Transverse colon (tissue), 4 donors: ENCODE measurements at regions not wholly inside any gene's neighbourhood (a gene's known extent, or its start where the extent isn't known, plus 50 kb on each side); places are given as distances from the start of the nearest gene placed in this dataset.

Experiments used
- DNase-seq: peaks from one replicate; pipeline ENCODE4 v3.0.0-alpha.2; 2019
- H3K27ac ChIP-seq, 4 donors: fragments of 200-600 bp; sonication (generic); 2 replicates each; pipeline ENCODE4 v1.5.1; 2016 to 2018; ENCODE audit warnings: inconsistent platforms in 4 of 4
- H3K27me3 ChIP-seq: fragments of 200-600 bp; sonication (generic); 2 replicates; pipeline ENCODE4 v1.5.1; 2017; ENCODE audit warnings: inconsistent platforms
- H3K36me3 ChIP-seq, 4 donors: fragments of 200-600 bp; sonication (generic); 2 replicates each; pipeline ENCODE4 v1.5.1; 2017 to 2019; ENCODE audit warnings: inconsistent platforms in 4 of 4
- H3K4me1 ChIP-seq, 4 donors: fragments of 200-600 bp; sonication (generic); 2 replicates each; pipeline ENCODE4 v1.5.1; 2017 to 2020; ENCODE audit warnings: inconsistent platforms in 4 of 4
- H3K4me3 ChIP-seq, 4 donors: fragments of 200-600 bp; sonication (generic); 1 replicate in 1 of 4; 2 replicates in 3 of 4; pipeline versions ENCODE4 v1.5.1 to v1.6.1; 2017 to 2019; ENCODE audit warnings: inconsistent platforms in 4 of 4
- H3K9me3 ChIP-seq, 2 donors: fragments of 200-600 bp; sonication (generic); 2 replicates each; pipeline ENCODE4 v1.5.1; 2017 to 2019; ENCODE audit warnings: inconsistent platforms in 2 of 2
- EP300 ChIP-seq: sonication (generic); formaldehyde crosslinking; IDR thresholded peaks from one replicate; pipeline ENCODE4 v1.6.1; 2017; ENCODE audit warnings: antibody characterized with exemption, low read depth
- POLR2A ChIP-seq: fragments of 450-650 bp; IDR thresholded peaks from one replicate; pipeline ENCODE4 v1.6.1; 2016; ENCODE audit warnings: antibody characterized with exemption, mild to moderate bottlenecking, moderate library complexity
- POLR2AphosphoS5 ChIP-seq, 3 donors: sonication (generic); formaldehyde crosslinking; IDR thresholded peaks; one replicate each; pipeline ENCODE4 v1.6.1; 2016; ENCODE audit warnings: antibody characterized with exemption in 3 of 3
- WGBS, 2 donors: methylation state at CpG; one replicate each; pipeline ENCODE4 v1.1.5; 2018; ENCODE audit warnings: low coverage in 1 of 2; 5-methylcytosine and 5-hydroxymethylcytosine counted together
- in situ Hi-C, 4 donors: fragments of 200-750 bp; cut with MboI; loops; one replicate each; pipeline versions ENCODE4 v1.15.0 to v1.15.1; 2017; ENCODE audit warnings: low sequenced_read_pairs in 3 of 4, low pct_ligation_motif_present in 1 of 4, low pct_unique_long_range_greater_than_20kb in 1 of 4
- intact Hi-C: fragments of 100-400 bp; cut with DNase I; formaldehyde crosslinking; loops from one replicate; pipeline ENCODE4 v1.15.1; 2023; ENCODE audit warnings: low total_unique reads
- TF ChIP-seq, protein P1 (sequence below), 5 experiments: fragments of 200-600 bp in 3 of 5; fragments of 450-650 bp in 2 of 5; sonication (generic) in 3 of 5; IDR thresholded peaks; 1 replicate in 2 of 5; 2 replicates in 3 of 5; pipeline ENCODE4 v1.5.1; 2016 to 2017; ENCODE audit warnings: antibody characterized with exemption in 5 of 5, inconsistent platforms in 3 of 5, mild to moderate bottlenecking in 2 of 5, moderate library complexity in 1 of 5

DNA sequence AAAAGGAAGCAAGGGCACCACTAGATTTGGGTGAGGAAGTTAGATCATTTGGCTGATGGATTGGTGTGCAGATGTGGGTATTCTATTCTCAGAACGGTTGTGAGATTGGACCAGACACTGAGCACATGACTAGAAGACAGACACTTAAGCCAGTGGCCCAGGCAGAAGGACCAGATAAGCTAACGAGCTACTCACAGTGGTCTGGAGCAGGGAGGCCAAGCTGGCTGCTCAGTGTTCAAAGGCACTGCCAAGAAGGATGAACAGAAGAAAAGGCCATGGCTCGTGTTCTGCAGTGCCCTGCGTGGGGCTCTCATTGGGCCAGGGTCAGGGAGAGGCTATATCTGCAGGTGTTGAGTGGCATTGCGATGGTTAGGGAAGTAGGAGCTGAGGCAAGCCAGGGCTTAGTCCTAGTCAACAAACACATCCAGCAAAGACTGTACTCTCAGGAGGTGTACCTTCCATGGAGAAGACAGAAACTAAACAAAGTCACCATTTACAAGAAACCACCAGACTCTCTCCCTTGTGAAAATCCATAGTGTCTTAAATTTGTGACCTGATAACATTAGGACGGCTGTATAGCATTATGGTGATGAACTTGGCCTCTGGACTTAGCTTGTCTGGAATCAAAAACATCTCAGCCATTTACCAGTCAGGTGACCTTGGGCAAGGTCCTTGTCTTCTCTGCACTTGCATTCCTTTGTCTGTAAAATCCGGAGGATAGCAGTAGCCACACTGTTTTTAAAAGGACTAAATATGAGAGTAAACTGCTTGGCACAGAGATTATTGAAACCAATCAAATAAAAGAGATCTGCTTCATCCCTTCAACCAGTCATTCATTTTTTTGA lies 274.5 kb downstream of the SIPA1L2 start:
- WGBS, 2 donors: 63 to 84% methylated on average over 3 to 7 of the region's 7 CpGs
- in situ Hi-C loops: no loop called here
- no peak for DNase-seq

DNA sequence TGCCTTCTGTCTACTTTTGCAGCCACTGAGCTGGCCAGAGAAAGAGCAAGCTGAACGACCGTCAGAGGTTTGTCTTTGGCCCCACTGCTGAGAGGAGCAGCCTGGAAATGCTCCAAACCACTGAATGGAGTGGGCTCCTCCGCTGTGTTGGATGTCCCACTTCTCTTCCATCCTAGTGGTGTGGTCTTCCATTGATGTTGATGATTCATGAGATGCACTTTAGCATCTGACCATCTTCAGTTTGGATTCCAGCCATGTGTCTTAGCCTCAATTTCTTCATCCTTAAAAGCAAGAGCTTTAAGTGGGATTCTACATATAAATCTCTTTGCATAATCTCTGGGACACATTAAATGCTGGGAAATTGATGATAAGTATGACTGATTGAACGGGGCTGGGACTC lies 276.9 kb downstream of the SIPA1L2 start:
- no peak overlapping the region for H3K4me3 ChIP-seq
- no peak for DNase-seq
- no peak for TF ChIP-seq EP300
- TF ChIP-seq, protein P1, sequence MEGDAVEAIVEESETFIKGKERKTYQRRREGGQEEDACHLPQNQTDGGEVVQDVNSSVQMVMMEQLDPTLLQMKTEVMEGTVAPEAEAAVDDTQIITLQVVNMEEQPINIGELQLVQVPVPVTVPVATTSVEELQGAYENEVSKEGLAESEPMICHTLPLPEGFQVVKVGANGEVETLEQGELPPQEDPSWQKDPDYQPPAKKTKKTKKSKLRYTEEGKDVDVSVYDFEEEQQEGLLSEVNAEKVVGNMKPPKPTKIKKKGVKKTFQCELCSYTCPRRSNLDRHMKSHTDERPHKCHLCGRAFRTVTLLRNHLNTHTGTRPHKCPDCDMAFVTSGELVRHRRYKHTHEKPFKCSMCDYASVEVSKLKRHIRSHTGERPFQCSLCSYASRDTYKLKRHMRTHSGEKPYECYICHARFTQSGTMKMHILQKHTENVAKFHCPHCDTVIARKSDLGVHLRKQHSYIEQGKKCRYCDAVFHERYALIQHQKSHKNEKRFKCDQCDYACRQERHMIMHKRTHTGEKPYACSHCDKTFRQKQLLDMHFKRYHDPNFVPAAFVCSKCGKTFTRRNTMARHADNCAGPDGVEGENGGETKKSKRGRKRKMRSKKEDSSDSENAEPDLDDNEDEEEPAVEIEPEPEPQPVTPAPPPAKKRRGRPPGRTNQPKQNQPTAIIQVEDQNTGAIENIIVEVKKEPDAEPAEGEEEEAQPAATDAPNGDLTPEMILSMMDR (IDR thresholded peaks at IDR 0.05): no peak
- TF ChIP-seq POLR2A: no peak
- TF ChIP-seq POLR2AphosphoS5 (IDR thresholded peaks at IDR 0.05): no peak
- 84 to 100% methylated on average over 1 to 4 of the region's 4 CpGs for WGBS, 2 donors
- no peak overlapping the region for H3K27ac ChIP-seq
- in situ Hi-C loops (no loop called here), intact Hi-C loops (no loop called here)
- H3K36me3 ChIP-seq: no peaks in the 10 kb centered on the region
- no peaks in the 10 kb centered on the region for H3K4me1 ChIP-seq
- no peaks in the 10 kb centered on the region for H3K27me3 ChIP-seq
- no peaks in the 10 kb centered on the region for H3K9me3 ChIP-seq

More for the DNA sequence above, 274.5 kb downstream of the SIPA1L2 start:
- H3K36me3 ChIP-seq: no peaks in the 10 kb centered on the region
- no peaks in the 10 kb centered on the region for H3K9me3 ChIP-seq
- no peak overlapping the region for H3K4me3 ChIP-seq
- no peak overlapping the region for H3K27ac ChIP-seq
- no peaks in the 10 kb centered on the region for H3K4me1 ChIP-seq
- no peak for TF ChIP-seq POLR2A
- TF ChIP-seq EP300: no peak
- no peak for TF ChIP-seq POLR2AphosphoS5 (IDR thresholded peaks at IDR 0.05)
- TF ChIP-seq, protein P1 (IDR thresholded peaks at IDR 0.05): no peak
- intact Hi-C loops: no loop called here
- H3K27me3 ChIP-seq: no peaks in the 10 kb centered on the region

DNA sequence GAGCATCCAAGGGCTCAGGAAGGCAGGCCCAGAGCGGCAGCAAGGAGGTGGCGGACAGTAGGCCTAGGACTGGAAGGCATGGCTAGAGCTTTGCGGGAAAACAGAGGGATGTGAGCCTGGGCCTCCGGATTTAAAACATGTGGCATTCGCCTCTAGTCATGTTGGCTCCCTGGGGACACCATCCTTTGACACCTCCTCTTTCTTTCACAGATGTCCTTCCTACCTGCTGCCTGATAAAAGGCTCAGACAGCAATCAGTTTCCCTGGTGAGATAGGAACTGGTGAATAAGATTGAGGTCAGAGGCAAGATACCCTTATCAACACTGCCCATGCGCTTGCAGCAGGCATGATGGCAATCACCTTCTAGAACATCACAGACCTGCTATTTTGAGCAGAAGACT lies 277.6 kb downstream of the SIPA1L2 start:
- Histone ChIP-seq H3K27me3 (no peaks in the 10 kb centered on the region), H3K4me1 (no peaks in the 10 kb centered on the region), H3K27ac (no peak overlapping the region), H3K4me3 (no peak overlapping the region), H3K36me3 (no peaks in the 10 kb centered on the region), H3K9me3 (no peaks in the 10 kb centered on the region)
- TF ChIP-seq, protein P1 (IDR thresholded peaks at IDR 0.05): no peak
- TF ChIP-seq POLR2AphosphoS5 (IDR thresholded peaks at IDR 0.05) (no peak), EP300 (no peak), POLR2A (no peak)
- intact Hi-C loops: no loop called here
- no peak for DNase-seq
- 92 to 100% methylated on average over 3 to 6 of the region's 6 CpGs for WGBS, 2 donors
- in situ Hi-C loops: no loop called here

DNA sequence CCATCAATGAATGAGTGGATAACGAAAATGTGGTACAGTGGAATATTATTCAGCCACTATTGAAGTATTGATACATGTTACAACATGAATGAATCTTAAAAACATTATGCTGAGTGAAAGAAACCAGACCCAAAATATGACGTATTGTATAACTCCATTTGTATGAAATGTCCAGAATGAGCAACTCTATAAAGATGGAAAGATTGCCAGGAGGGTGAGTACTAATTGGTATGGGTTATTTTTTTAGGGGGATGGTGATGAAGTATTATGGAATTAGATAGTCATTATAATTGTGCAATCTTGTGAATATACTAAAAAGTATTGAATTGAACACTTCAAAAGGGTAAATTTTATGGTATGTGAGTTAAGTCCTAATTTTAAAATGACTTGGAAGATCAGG lies 278.6 kb downstream of the SIPA1L2 start:
- no peaks in the 10 kb centered on the region for H3K36me3 ChIP-seq
- H3K4me1 ChIP-seq: no peaks in the 10 kb centered on the region
- no peak overlapping the region for H3K27ac ChIP-seq
- WGBS, 2 donors: 89 to 92% methylated on average over 2 of the region's 2 CpGs
- intact Hi-C loops: no loop called here
- in situ Hi-C loops: no loop called here
- no peaks in the 10 kb centered on the region for H3K27me3 ChIP-seq
- H3K9me3 ChIP-seq: no peaks in the 10 kb centered on the region
- DNase-seq: no peak
- no peak overlapping the region for H3K4me3 ChIP-seq
- TF ChIP-seq EP300 (no peak), POLR2A (no peak), POLR2AphosphoS5 (IDR thresholded peaks at IDR 0.05) (no peak)
- TF ChIP-seq, protein P1 (IDR thresholded peaks at IDR 0.05): no peak
